B cell (primary cell): ENCODE measurements at regions not wholly inside any gene's neighbourhood (a gene's known extent, or its start where the extent isn't known, plus 50 kb on each side); places are given as distances from the start of the nearest gene placed in this dataset.

ENCODE experiments used
- ATAC-seq: fragments of 200-7000 bp; cut with Tn5 transposase; one replicate; pipeline ENCODE4 v1.10.0; 2021; ENCODE audit warnings: low read depth, mild to moderate bottlenecking, moderate number of reproducible peaks, moderate library complexity
- CTCF ChIA-PET: fragments of 350-600 bp; sonication (Branson Sonifier 250); formaldehyde crosslinking; loops from one replicate; lab custom pipeline; 2021; ENCODE audit warnings: antibody characterized with exemption, inconsistent platforms; lab: Charles Lee
- POLR2A ChIA-PET: fragments of 350-600 bp; sonication (Branson Sonifier 250); formaldehyde crosslinking; loops from one replicate; lab custom pipeline; 2021; ENCODE audit warnings: antibody characterized with exemption; lab: Charles Lee
- DNase-seq: peaks from one replicate; pipeline ENCODE4 v3.0.0; 2013
- H2AFZ ChIP-seq: 2 replicates; pipeline ENCODE4 v1.6.1; 2012; ENCODE audit warnings: mild to moderate bottlenecking, low read depth, low read length; ENCODE audit not compliant: insufficient read depth, poor library complexity, severe bottlenecking
- H3K27ac ChIP-seq, 2 donors: 1 replicate in 1 of 2; 2 replicates in 1 of 2; pipeline ENCODE4 v1.5.1; 2012 to 2013; ENCODE audit warnings: low read length in 2 of 2, mild to moderate bottlenecking in 2 of 2, moderate library complexity in 1 of 2
- H3K27me3 ChIP-seq, 4 experiments: fragments of 200-600 bp in 1 of 4; sonication (generic) in 1 of 4; replicated peaks in 1 of 4; 1 replicate in 2 of 4; 2 replicates in 2 of 4; pipeline versions ENCODE4 v1.6.1 to v1.7.0; 2013 to 2016; ENCODE audit warnings: low read length in 3 of 4, mild to moderate bottlenecking in 2 of 4, mixed read lengths in 1 of 4, moderate library complexity in 1 of 4; ENCODE audit not compliant: insufficient read depth in 4 of 4, control insufficient read depth in 3 of 4; ENCODE audit errors: control extremely low read depth in 1 of 4
- H3K36me3 ChIP-seq, 2 experiments: replicated peaks in 1 of 2; 1 replicate in 1 of 2; 2 replicates in 1 of 2; pipeline versions ENCODE4 v1.6.1 to v1.7.1; 2013; ENCODE audit warnings: low read length in 1 of 2; ENCODE audit not compliant: insufficient read depth in 2 of 2, control insufficient read depth in 1 of 2; ENCODE audit errors: control extremely low read depth in 1 of 2, extremely low read depth in 1 of 2
- H3K4me1 ChIP-seq, 2 donors: fragments of 200-600 bp in 1 of 2; sonication (generic) in 1 of 2; 1 replicate in 1 of 2; 2 replicates in 1 of 2; pipeline versions ENCODE4 v1.5.1 to v1.6.1; 2013 to 2017; ENCODE audit warnings: low read length in 2 of 2; ENCODE audit not compliant: control insufficient read depth in 2 of 2, insufficient read depth in 2 of 2
- H3K4me2 ChIP-seq: replicated peaks from 2 replicates; pipeline ENCODE3; 2012; ENCODE audit warnings: mild to moderate bottlenecking, low read depth, low read length; ENCODE audit not compliant: poor library complexity, severe bottlenecking
- H3K4me3 ChIP-seq, 5 experiments: fragments of 200-600 bp in 1 of 5; sonication (generic) in 1 of 5; 1 replicate in 3 of 5; 2 replicates in 2 of 5; pipeline versions ENCODE4 v1.5.1 to v1.7.0; 2011 to 2016; ENCODE audit warnings: low read length in 4 of 5, mild to moderate bottlenecking in 4 of 5, low read depth in 2 of 5, control low read depth in 1 of 5, moderate library complexity in 1 of 5; ENCODE audit not compliant: insufficient read depth in 1 of 5; ENCODE audit errors: control extremely low read depth in 1 of 5, extremely low read depth in 1 of 5
- H3K79me2 ChIP-seq: fragments of 200-600 bp; sonication (generic); one replicate; pipeline ENCODE4 v1.6.0; 2016; ENCODE audit warnings: low read length; ENCODE audit not compliant: control insufficient read depth, insufficient read depth
- H3K9ac ChIP-seq: fragments of 200-600 bp; sonication (generic); 2 replicates; pipeline ENCODE4 v1.6.1; 2017; ENCODE audit warnings: mild to moderate bottlenecking, low read length, moderate library complexity
- H3K9me3 ChIP-seq, 3 donors: one replicate each; pipeline versions ENCODE4 v1.6.1 to v1.7.1; 2013; ENCODE audit warnings: low read length in 2 of 3; ENCODE audit not compliant: control insufficient read depth in 2 of 3, insufficient read depth in 1 of 3; ENCODE audit errors: control extremely low read depth in 1 of 3
- H4K20me1 ChIP-seq: 2 replicates; pipeline ENCODE4 v1.6.0; 2012; ENCODE audit warnings: mild to moderate bottlenecking, low read length; ENCODE audit not compliant: insufficient read depth, control insufficient read depth, poor library complexity, severe bottlenecking
- H3K27ac Mint-ChIP-seq: one replicate; pipeline ENCODE4 v1.8.0; 2021; ENCODE audit warnings: mixed read lengths
- H3K27me3 Mint-ChIP-seq: one replicate; pipeline ENCODE4 v1.8.0; 2021; ENCODE audit warnings: mixed read lengths
- H3K4me1 Mint-ChIP-seq: one replicate; pipeline ENCODE4 v1.8.0; 2021; ENCODE audit warnings: mixed read lengths
- H3K4me3 Mint-ChIP-seq: one replicate; pipeline ENCODE4 v1.8.0; 2021; ENCODE audit warnings: mixed read lengths
- H3K9me3 Mint-ChIP-seq: one replicate; pipeline ENCODE4 v1.8.0; 2022; ENCODE audit warnings: mixed read lengths; ENCODE audit not compliant: insufficient read depth
- CTCF ChIP-seq: fragments of 200-600 bp; IDR thresholded peaks from one replicate; pipeline ENCODE4 v1.8.0; 2022; ENCODE audit warnings: antibody characterized with exemption, mild to moderate bottlenecking
- EZH2 ChIP-seq: IDR thresholded peaks from 2 replicates; pipeline ENCODE4 v1.6.1; 2012; ENCODE audit warnings: borderline replicate concordance, low read depth, mild to moderate bottlenecking, moderate library complexity, low read length; ENCODE audit not compliant: insufficient read depth, poor library complexity, severe bottlenecking
- WGBS: methylation state at CpG from one replicate; pipeline ENCODE4 v1.1.5; 2013; ENCODE audit warnings: missing lambda C conversion rate; ENCODE audit not compliant: insufficient coverage; 5-methylcytosine and 5-hydroxymethylcytosine counted together
- intact Hi-C: fragments of 100-400 bp; cut with micrococcal nuclease; formaldehyde crosslinking; loops from one replicate; pipeline ENCODE4 v1.10.0; 2022

- no peak for ATAC-seq
- H3K27me3 ChIP-seq: no peaks in the 10 kb centered on the region
- H3K27ac Mint-ChIP-seq: no peak overlapping the region
- H4K20me1 ChIP-seq: no peaks in the 10 kb centered on the region
- no peak overlapping the region for H2AFZ ChIP-seq
- ChIA-PET POLR2A (no interaction called here), CTCF (no interaction called here)
- H3K4me1 ChIP-seq: no peaks in the 10 kb centered on the region
- no peaks in the 10 kb centered on the region for H3K4me1 Mint-ChIP-seq
- no peaks in the 10 kb centered on the region for H3K79me2 ChIP-seq
- no peaks in the 10 kb centered on the region for H3K9me3 ChIP-seq
- intact Hi-C loops: no loop called here
- H3K36me3 ChIP-seq: no peaks in the 10 kb centered on the region
- H3K9ac ChIP-seq: no peak overlapping the region
- no peak overlapping the region for H3K27ac ChIP-seq
- H3K4me2 ChIP-seq: no peak overlapping the region
- no peak overlapping the region for H3K4me3 ChIP-seq
- DNase-seq: no peak
- H3K4me3 Mint-ChIP-seq: no peak overlapping the region
- H3K9me3 Mint-ChIP-seq: no peaks in the 10 kb centered on the region
- no peak for TF ChIP-seq CTCF
- no peak for TF ChIP-seq EZH2
- H3K27me3 Mint-ChIP-seq: no peaks in the 10 kb centered on the region
- WGBS: no CpG with 5 or more reads among the region's 3 CpGs
Measured at GRCh38 chr6:140083375-140083774, 708.9 kb upstream of the CITED2 start.

GRCh38 chr6:140082867-140083297, 708.4 kb upstream of the CITED2 start:
- H3K9me3 ChIP-seq: no peaks in the 10 kb centered on the region
- H2AFZ ChIP-seq: no peak overlapping the region
- no peak overlapping the region for H3K4me3 Mint-ChIP-seq
- ChIA-PET CTCF (no interaction called here), POLR2A (no interaction called here)
- no peaks in the 10 kb centered on the region for H3K79me2 ChIP-seq
- H3K4me1 Mint-ChIP-seq: no peaks in the 10 kb centered on the region
- no peak overlapping the region for H3K4me3 ChIP-seq
- no peak overlapping the region for H3K4me2 ChIP-seq
- no peak overlapping the region for H3K27ac ChIP-seq
- DNase-seq (no peak), ATAC-seq (no peak)
- TF ChIP-seq CTCF (no peak), EZH2 (no peak)
- no peaks in the 10 kb centered on the region for H3K4me1 ChIP-seq
- H3K36me3 ChIP-seq: no peaks in the 10 kb centered on the region
- no peak overlapping the region for H3K9ac ChIP-seq
- 100% methylated on average over 1 of the region's 1 CpG for WGBS
- intact Hi-C loops: no loop called here
- no peak overlapping the region for H3K27ac Mint-ChIP-seq
- H3K27me3 ChIP-seq: no peaks in the 10 kb centered on the region
- no peaks in the 10 kb centered on the region for H3K27me3 Mint-ChIP-seq
- H4K20me1 ChIP-seq: no peaks in the 10 kb centered on the region
- no peaks in the 10 kb centered on the region for H3K9me3 Mint-ChIP-seq
